ENCODE measurements at regions not wholly inside any gene's neighbourhood (a gene's known extent, or its start where the extent isn't known, plus 50 kb on each side); places are given as distances from the start of the nearest gene placed in this dataset.

DNA sequence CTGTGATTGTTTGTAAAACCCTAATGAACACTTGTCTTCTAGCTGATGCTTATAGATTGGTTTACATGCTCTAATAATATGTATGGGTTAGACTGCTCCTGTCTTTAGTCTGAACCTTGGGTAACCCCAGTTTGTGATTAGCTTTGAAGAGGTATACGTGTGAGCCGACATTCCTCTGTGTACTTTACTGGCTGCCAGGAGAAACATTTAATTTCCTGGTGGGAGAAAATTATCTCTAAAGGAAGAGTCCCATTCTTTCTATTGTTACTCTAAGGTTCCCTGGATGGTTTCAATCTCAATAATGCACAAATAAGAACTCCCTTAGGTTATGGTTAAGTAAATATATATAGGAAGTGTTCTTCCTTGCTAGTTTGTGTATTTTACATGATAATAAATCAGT, 143.6 kb upstream of the ZSWIM2 start:
- Histone ChIP-seq H3K27ac (no peak overlapping the region), H3K27me3 (no peaks in the 10 kb centered on the region), H3K4me1 (no peaks in the 10 kb centered on the region), H3K36me3 (no peaks in the 10 kb centered on the region), H3K9me3 (peaks cover 0 to 10% (median 0%) of the 10 kb centered on the region in 4 donors), H3K4me3 (no peak overlapping the region)
- DNase-seq (ENCODE audit: low spot score in 2 of 2) = no peak
- 52 to 64% methylated on average over 2 of the region's 2 CpGs for WGBS, 2 donors
- TF ChIP-seq EP300 (IDR thresholded peaks at IDR 0.05) (no peak), POLR2A (IDR thresholded peaks at IDR 0.05) (no peak)
- TF ChIP-seq, protein P1, sequence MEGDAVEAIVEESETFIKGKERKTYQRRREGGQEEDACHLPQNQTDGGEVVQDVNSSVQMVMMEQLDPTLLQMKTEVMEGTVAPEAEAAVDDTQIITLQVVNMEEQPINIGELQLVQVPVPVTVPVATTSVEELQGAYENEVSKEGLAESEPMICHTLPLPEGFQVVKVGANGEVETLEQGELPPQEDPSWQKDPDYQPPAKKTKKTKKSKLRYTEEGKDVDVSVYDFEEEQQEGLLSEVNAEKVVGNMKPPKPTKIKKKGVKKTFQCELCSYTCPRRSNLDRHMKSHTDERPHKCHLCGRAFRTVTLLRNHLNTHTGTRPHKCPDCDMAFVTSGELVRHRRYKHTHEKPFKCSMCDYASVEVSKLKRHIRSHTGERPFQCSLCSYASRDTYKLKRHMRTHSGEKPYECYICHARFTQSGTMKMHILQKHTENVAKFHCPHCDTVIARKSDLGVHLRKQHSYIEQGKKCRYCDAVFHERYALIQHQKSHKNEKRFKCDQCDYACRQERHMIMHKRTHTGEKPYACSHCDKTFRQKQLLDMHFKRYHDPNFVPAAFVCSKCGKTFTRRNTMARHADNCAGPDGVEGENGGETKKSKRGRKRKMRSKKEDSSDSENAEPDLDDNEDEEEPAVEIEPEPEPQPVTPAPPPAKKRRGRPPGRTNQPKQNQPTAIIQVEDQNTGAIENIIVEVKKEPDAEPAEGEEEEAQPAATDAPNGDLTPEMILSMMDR (IDR thresholded peaks at IDR 0.05) = no peak

- Histone ChIP-seq H3K27me3 (no peaks in the 10 kb centered on the region), H3K36me3 (no peaks in the 10 kb centered on the region), H3K27ac (no peak overlapping the region), H3K9me3 (peaks cover 0 to 12% (median 0%) of the 10 kb centered on the region in 4 donors), H3K4me1 (no peaks in the 10 kb centered on the region), H3K4me3 (no peak overlapping the region)
- WGBS, 2 donors = 72 to 87% methylated on average over 4 of the region's 4 CpGs
- DNase-seq (ENCODE audit: low spot score in 2 of 2) = no peak
- TF ChIP-seq POLR2A (IDR thresholded peaks at IDR 0.05) (no peak), EP300 (IDR thresholded peaks at IDR 0.05) (no peak)
These were observed 142.9 kb upstream of the ZSWIM2 start for GRCh38 chr2:186991766-186992417.

GRCh38 chr2:186984966-186985365, 136.0 kb upstream of the ZSWIM2 start:
- TF ChIP-seq EP300 (IDR thresholded peaks at IDR 0.05) (no peak), POLR2A (IDR thresholded peaks at IDR 0.05) (no peak)
- TF ChIP-seq, protein P1 (IDR thresholded peaks at IDR 0.05) = no peak

DNA sequence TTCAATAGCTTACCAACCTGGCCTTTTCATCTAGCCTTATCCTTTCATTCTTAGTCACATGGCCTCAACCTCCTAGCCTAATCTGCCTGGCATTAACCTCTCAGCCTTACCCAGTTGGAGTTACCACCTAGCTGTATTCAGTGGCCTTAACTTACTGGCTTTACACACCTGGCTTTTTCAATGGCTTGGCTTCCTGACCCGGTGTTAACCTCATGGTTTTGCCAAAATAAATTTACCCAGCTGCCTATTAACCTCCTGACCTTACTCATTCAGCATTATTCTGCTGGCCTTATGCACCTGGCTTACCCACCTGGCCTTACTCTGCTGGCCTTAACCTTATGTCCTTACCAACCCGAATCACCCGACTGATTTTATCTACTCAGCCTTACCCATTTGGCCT, 135.5 kb upstream of the ZSWIM2 start:
- H3K4me1 ChIP-seq = no peaks in the 10 kb centered on the region
- H3K27me3 ChIP-seq = no peaks in the 10 kb centered on the region
- no peak overlapping the region for H3K27ac ChIP-seq
- no peak for TF ChIP-seq POLR2A (IDR thresholded peaks at IDR 0.05)
- TF ChIP-seq EP300 (IDR thresholded peaks at IDR 0.05) = no peak
- TF ChIP-seq, protein P1 (IDR thresholded peaks at IDR 0.05) = no peak
- 85 to 90% methylated on average over 3 of the region's 3 CpGs for WGBS, 2 donors
- H3K36me3 ChIP-seq = no peaks in the 10 kb centered on the region
- H3K9me3 ChIP-seq = peaks cover 0 to 14% (median 0%) of the 10 kb centered on the region in 4 donors
- DNase-seq (ENCODE audit: low spot score in 2 of 2) = no peak
- H3K4me3 ChIP-seq = no peak overlapping the region

More at GRCh38 chr2:186984966-186985365, 136.0 kb upstream of the ZSWIM2 start:
- no peak for DNase-seq (ENCODE audit: low spot score in 2 of 2)
- H3K4me1 ChIP-seq = no peaks in the 10 kb centered on the region
- no peaks in the 10 kb centered on the region for H3K36me3 ChIP-seq
- H3K4me3 ChIP-seq = no peak overlapping the region
- H3K9me3 ChIP-seq = peaks cover 0 to 19% (median 0%) of the 10 kb centered on the region in 4 donors
- H3K27me3 ChIP-seq = no peaks in the 10 kb centered on the region
- no peak overlapping the region for H3K27ac ChIP-seq
- WGBS, 2 donors = 87 to 89% methylated on average over 2 of the region's 2 CpGs

GRCh38 chr2:186980787-186981550, 132.0 kb upstream of the ZSWIM2 start:
- DNase-seq (ENCODE audit: low spot score in 2 of 2) = no peak
- no peak overlapping the region for H3K4me3 ChIP-seq
- H3K4me1 ChIP-seq = no peaks in the 10 kb centered on the region
- peaks cover 0 to 2% (median 0%) of the 10 kb centered on the region in 4 donors for H3K9me3 ChIP-seq
- TF ChIP-seq POLR2A (IDR thresholded peaks at IDR 0.05) = no peak
- no peak for TF ChIP-seq EP300 (IDR thresholded peaks at IDR 0.05)
- TF ChIP-seq, protein P1 (IDR thresholded peaks at IDR 0.05) = no peak
- H3K27me3 ChIP-seq = no peaks in the 10 kb centered on the region
- WGBS, 2 donors = 85 to 88% methylated on average over 11 of the region's 11 CpGs
- H3K27ac ChIP-seq = no peak overlapping the region
- H3K36me3 ChIP-seq = no peaks in the 10 kb centered on the region

Data from tibial nerve (tissue), 4 donors.